ENCODE measurements at regions not wholly inside any gene's neighbourhood (a gene's known extent, or its start where the extent isn't known, plus 50 kb on each side); places are given as distances from the start of the nearest gene placed in this dataset.

DNA sequence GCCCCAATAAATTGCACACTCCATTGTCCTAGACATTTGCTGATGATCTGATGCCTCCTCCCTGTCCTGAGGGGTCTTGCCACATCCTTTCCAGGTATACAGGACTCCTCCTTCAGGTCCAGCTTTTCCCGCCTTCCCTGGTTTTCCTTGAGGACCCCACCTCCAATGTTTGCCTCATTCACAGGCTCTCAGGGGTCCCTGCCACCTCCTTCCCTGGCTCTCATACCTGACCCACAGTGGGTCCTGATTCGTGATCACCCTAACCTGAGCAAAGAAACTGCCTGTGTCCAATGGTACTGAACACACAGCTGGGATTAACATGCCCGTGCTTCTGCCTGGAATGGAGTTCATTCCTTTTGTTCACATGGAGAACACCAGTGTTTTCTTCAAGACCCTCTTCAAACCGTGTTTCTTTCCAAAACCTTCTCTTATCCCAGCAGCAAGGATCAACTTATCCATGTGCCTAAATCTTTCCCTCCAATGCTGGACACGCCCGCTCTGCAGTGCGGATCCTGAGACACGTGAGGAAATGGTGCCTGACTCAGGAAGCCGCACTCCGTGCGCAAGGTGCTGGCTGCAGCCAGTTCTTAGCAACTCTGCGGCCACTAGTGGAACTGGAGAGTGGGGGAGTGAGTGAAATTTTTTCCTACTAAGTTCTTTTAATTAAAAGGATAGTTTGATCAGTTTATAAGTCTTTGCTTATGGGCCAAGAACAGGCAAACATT lies 354.6 kb upstream of the SHH start:
- Mint-ChIP-seq H3K9me3 (no peaks in the 10 kb centered on the region), H3K27me3 (ENCODE audit: low read depth) (peaks cover 31% of the 10 kb centered on the region), H3K4me1 (no peaks in the 10 kb centered on the region), H3K27ac (ENCODE audit: unreplicated experiment) (peak overlapping the region; percentile 53), H3K4me3 (no peak overlapping the region), H3K36me3 (ENCODE audit: low read depth) (no peaks in the 10 kb centered on the region)
- TF ChIP-seq CTCF (conservative IDR thresholded peaks at IDR 0.05): no peak
- no peak for DNase-seq (ENCODE audit: low read depth, low spot score)

- Mint-ChIP-seq H3K4me1 (peaks cover 5% of the 10 kb centered on the region), H3K36me3 (ENCODE audit: low read depth) (no peaks in the 10 kb centered on the region), H3K9me3 (peaks cover 4% of the 10 kb centered on the region), H3K4me3 (no peak overlapping the region), H3K27me3 (ENCODE audit: low read depth) (peaks cover 37% of the 10 kb centered on the region), H3K27ac (ENCODE audit: unreplicated experiment) (no peak overlapping the region)
- no peak for TF ChIP-seq CTCF (conservative IDR thresholded peaks at IDR 0.05)
- DNase-seq (ENCODE audit: low read depth, low spot score): no peak
Observed at GRCh38 chr7:156163747-156164146, 351.5 kb upstream of the SHH start.

GRCh38 chr7:156162451-156162850 lies 350.2 kb upstream of the SHH start:
- DNase-seq (ENCODE audit: low read depth, low spot score): no peak
- peaks cover 5% of the 10 kb centered on the region for H3K4me1 Mint-ChIP-seq
- H3K36me3 Mint-ChIP-seq (ENCODE audit: low read depth): no peaks in the 10 kb centered on the region
- TF ChIP-seq CTCF (conservative IDR thresholded peaks at IDR 0.05): no peak
- H3K4me3 Mint-ChIP-seq: no peak overlapping the region
- peaks cover 37% of the 10 kb centered on the region for H3K27me3 Mint-ChIP-seq (ENCODE audit: low read depth)
- H3K9me3 Mint-ChIP-seq: peaks cover 4% of the 10 kb centered on the region
- no peak overlapping the region for H3K27ac Mint-ChIP-seq (ENCODE audit: unreplicated experiment)

GRCh38 chr7:156160811-156161210 lies 348.5 kb upstream of the SHH start:
- DNase-seq (ENCODE audit: low read depth, low spot score): peak; percentile 14
- TF ChIP-seq CTCF (conservative IDR thresholded peaks at IDR 0.05): no peak
- Mint-ChIP-seq H3K36me3 (ENCODE audit: low read depth) (no peaks in the 10 kb centered on the region), H3K4me3 (no peak overlapping the region), H3K9me3 (peaks cover 4% of the 10 kb centered on the region), H3K27ac (ENCODE audit: unreplicated experiment) (no peak overlapping the region), H3K27me3 (ENCODE audit: low read depth) (peaks cover 41% of the 10 kb centered on the region), H3K4me1 (peaks cover 10% of the 10 kb centered on the region)

DNA sequence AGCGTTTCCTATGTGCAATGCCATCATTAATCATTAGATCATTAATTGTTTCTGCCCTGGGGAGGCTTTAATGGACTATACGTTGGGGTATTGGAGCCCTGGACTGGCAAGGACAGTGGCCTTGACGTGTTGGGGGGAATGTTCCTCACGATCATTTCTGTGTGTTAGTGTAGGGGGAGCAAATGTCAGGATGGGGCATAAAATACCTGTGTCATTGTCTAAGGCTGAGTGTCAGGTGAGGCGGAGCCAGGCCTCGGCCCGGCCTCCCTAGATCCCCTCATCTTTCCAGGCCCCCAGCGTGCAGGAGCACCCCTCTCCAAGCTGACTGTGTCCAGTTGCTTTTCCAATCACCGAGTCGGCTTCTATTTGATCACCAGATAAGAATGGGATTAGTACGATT lies 346.4 kb upstream of the SHH start:
- Mint-ChIP-seq H3K4me1 (peaks cover 10% of the 10 kb centered on the region), H3K9me3 (peaks cover 4% of the 10 kb centered on the region), H3K27ac (ENCODE audit: unreplicated experiment) (no peak overlapping the region), H3K4me3 (no peak overlapping the region), H3K27me3 (ENCODE audit: low read depth) (peaks cover 24% of the 10 kb centered on the region), H3K36me3 (ENCODE audit: low read depth) (no peaks in the 10 kb centered on the region)
- no peak for TF ChIP-seq CTCF (conservative IDR thresholded peaks at IDR 0.05)
- no peak for DNase-seq (ENCODE audit: low read depth, low spot score)
